ENCODE measurements at regions not wholly inside any gene's neighbourhood (a gene's known extent, or its start where the extent isn't known, plus 50 kb on each side); places are given as distances from the start of the nearest gene placed in this dataset.

DNA sequence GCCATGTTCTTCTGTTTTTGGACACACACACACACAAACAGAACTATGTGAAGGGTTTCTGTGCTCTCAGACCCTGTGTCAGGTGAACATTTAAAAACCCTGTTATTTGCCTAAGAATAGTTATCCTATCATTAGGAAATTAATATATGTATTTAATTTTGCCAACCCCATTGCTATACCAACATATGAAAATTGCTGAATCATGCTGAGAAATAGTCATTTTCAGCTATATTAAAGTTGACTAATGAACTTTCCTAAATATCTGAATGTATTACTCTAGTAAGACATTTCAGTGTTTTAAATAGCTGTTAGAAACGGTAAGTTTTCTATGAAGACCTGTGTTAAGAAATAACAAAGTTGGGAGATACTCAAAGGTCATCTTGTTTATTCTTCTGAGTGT, 596.9 kb upstream of the GRM7 start:
- DNase-seq (ENCODE audit: low spot score in 2 of 2) = no peak
- H3K9me3 ChIP-seq = no peaks in the 10 kb centered on the region
- H3K4me3 ChIP-seq = no peak overlapping the region
- H3K27ac ChIP-seq = no peak overlapping the region
- no peaks in the 10 kb centered on the region for H3K36me3 ChIP-seq
- H3K27me3 ChIP-seq = no peaks in the 10 kb centered on the region
- WGBS, 2 donors = 79 to 88% methylated on average over 1 of the region's 1 CpG
- no peaks in the 10 kb centered on the region for H3K4me1 ChIP-seq
- TF ChIP-seq EP300 (IDR thresholded peaks at IDR 0.05) (no peak), POLR2A (IDR thresholded peaks at IDR 0.05) (no peak)
- TF ChIP-seq, protein P1, sequence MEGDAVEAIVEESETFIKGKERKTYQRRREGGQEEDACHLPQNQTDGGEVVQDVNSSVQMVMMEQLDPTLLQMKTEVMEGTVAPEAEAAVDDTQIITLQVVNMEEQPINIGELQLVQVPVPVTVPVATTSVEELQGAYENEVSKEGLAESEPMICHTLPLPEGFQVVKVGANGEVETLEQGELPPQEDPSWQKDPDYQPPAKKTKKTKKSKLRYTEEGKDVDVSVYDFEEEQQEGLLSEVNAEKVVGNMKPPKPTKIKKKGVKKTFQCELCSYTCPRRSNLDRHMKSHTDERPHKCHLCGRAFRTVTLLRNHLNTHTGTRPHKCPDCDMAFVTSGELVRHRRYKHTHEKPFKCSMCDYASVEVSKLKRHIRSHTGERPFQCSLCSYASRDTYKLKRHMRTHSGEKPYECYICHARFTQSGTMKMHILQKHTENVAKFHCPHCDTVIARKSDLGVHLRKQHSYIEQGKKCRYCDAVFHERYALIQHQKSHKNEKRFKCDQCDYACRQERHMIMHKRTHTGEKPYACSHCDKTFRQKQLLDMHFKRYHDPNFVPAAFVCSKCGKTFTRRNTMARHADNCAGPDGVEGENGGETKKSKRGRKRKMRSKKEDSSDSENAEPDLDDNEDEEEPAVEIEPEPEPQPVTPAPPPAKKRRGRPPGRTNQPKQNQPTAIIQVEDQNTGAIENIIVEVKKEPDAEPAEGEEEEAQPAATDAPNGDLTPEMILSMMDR (IDR thresholded peaks at IDR 0.05) = no peak

DNA sequence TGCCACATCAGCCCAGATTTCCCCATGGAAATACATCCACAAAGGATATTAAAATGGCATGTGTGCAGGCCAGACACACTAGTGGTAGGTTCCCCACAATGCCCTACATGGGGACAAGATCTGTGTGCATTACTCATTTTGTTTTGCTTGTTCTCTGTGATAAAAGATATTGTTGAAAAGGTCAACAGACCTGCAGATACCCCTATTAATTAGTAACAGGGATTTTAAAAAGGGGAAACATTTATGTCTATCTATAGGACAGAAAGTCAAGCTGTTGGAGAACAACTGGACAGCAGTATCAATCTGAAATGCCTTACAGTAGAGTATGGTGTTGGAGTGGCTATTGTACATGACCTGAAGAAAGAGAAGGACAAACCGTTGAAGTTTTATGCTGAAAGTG, 596.0 kb upstream of the GRM7 start:
- H3K27ac ChIP-seq = no peak overlapping the region
- no peak overlapping the region for H3K4me3 ChIP-seq
- TF ChIP-seq, protein P1 (IDR thresholded peaks at IDR 0.05) = no peak
- no peak for TF ChIP-seq POLR2A (IDR thresholded peaks at IDR 0.05)
- TF ChIP-seq EP300 (IDR thresholded peaks at IDR 0.05) = no peak
- no peaks in the 10 kb centered on the region for H3K27me3 ChIP-seq
- H3K9me3 ChIP-seq = no peaks in the 10 kb centered on the region
- no peaks in the 10 kb centered on the region for H3K4me1 ChIP-seq
- H3K36me3 ChIP-seq = no peaks in the 10 kb centered on the region
- no peak for DNase-seq (ENCODE audit: low spot score in 2 of 2)
- WGBS, 2 donors = 89 to 90% methylated on average over 1 of the region's 1 CpG

DNA sequence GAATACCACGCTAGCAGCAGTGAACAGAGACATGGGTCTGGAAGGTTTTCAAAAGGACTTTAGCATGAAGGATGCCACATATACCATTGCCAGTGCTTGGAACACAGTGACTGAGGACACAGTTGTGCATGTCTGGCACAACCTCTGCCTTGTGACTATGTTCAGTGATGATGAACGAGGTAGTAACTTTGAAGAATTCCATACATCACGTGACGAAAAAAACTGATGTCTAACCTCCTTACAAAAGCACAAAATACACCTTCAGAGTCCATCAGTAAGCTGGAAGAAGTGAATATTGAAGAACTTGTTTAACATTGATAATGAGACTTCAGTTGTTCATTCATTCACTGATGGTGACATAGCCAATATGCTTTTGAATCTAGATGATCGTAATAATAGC, 594.8 kb upstream of the GRM7 start:
- H3K4me3 ChIP-seq = no peak overlapping the region
- TF ChIP-seq, protein P1 (IDR thresholded peaks at IDR 0.05) = no peak
- no peak for TF ChIP-seq POLR2A (IDR thresholded peaks at IDR 0.05)
- TF ChIP-seq EP300 (IDR thresholded peaks at IDR 0.05) = no peak
- no peaks in the 10 kb centered on the region for H3K36me3 ChIP-seq
- no peak overlapping the region for H3K27ac ChIP-seq
- H3K9me3 ChIP-seq = no peaks in the 10 kb centered on the region
- WGBS, 2 donors = 68 to 75% methylated on average over 5 of the region's 5 CpGs
- DNase-seq (ENCODE audit: low spot score in 2 of 2) = no peak
- no peaks in the 10 kb centered on the region for H3K27me3 ChIP-seq
- no peaks in the 10 kb centered on the region for H3K4me1 ChIP-seq

DNA sequence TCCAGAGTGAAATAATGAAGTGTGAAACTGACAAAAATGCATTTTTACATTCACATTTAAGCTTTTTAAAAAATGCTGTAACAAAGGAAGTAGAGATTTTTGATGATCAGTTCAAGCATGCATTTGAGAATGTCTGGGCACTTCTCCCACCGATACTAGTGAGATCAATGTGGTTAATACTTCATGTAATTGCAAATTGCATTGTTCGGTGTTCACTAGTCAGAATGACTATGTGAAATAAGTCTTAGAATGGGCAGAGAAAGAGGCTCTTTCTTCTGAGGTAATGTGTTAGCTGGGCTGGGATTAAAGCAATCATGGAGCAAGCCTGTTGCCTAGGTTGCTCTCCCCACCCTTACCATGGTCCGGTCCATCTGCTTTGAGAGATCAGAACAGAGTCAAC, 587.0 kb upstream of the GRM7 start:
- TF ChIP-seq EP300 (IDR thresholded peaks at IDR 0.05) (no peak), POLR2A (IDR thresholded peaks at IDR 0.05) (no peak)
- TF ChIP-seq, protein P1 (IDR thresholded peaks at IDR 0.05) = no peak
- Histone ChIP-seq H3K9me3 (peaks cover 0 to 5% (median 0%) of the 10 kb centered on the region in 4 donors), H3K27ac (no peak overlapping the region), H3K27me3 (no peaks in the 10 kb centered on the region), H3K36me3 (no peaks in the 10 kb centered on the region), H3K4me1 (no peaks in the 10 kb centered on the region), H3K4me3 (no peak overlapping the region)
- DNase-seq (ENCODE audit: low spot score in 2 of 2) = no peak
- 60 to 90% methylated on average over 3 of the region's 3 CpGs for WGBS, 2 donors

DNA sequence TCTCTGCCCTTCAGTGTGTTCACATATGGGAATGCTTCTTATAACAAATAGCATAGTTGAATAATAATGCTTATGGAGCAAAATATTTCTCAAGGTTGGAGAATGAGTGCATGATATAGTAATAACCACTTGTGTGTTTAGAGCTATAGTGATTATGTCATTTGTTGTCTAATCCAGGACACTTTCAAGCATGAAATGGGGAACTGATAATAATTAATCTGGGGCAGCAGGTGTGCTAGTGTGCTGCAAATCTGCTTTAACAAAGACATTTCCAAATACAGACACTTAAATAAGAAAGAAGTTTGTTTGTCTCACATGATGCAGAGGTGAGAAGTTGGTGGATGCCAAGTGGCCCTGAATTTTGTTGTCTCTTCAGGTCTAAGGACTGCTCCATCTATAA, 579.3 kb upstream of the GRM7 start:
- Histone ChIP-seq H3K27ac (no peak overlapping the region), H3K27me3 (no peaks in the 10 kb centered on the region), H3K36me3 (no peaks in the 10 kb centered on the region), H3K9me3 (no peaks in the 10 kb centered on the region), H3K4me3 (no peak overlapping the region), H3K4me1 (no peaks in the 10 kb centered on the region)
- no peak for DNase-seq (ENCODE audit: low spot score in 2 of 2)
- TF ChIP-seq, protein P1 (IDR thresholded peaks at IDR 0.05) = no peak
- TF ChIP-seq EP300 (IDR thresholded peaks at IDR 0.05) = no peak
- TF ChIP-seq POLR2A (IDR thresholded peaks at IDR 0.05) = no peak
